BJ (cell line): ENCODE measurements at regions not wholly inside any gene's neighbourhood (a gene's known extent, or its start where the extent isn't known, plus 50 kb on each side); places are given as distances from the start of the nearest gene placed in this dataset.

ENCODE experiments used
- CTCF ChIA-PET: fragments of 350-600 bp; formaldehyde crosslinking; extraction: SDS; loops from one replicate; lab custom pipeline; 2021; ENCODE audit warnings: antibody characterized with exemption, inconsistent platforms; lab: Yijun Ruan, JAX
- POLR2A ChIA-PET: fragments of 300-600 bp; sonication (Branson Sonifier 250); formaldehyde crosslinking; extraction: SDS; loops from one replicate; lab custom pipeline; 2021; ENCODE audit warnings: antibody characterized with exemption; lab: Charles Lee
- DNase-seq: peaks from one replicate; pipeline ENCODE4 v3.0.0-alpha.2; 2011; ENCODE audit warnings: low read depth
- H3K27me3 ChIP-seq: 2 replicates; pipeline ENCODE4 v1.6.0; 2011; ENCODE audit warnings: low read length; ENCODE audit not compliant: control insufficient read depth, insufficient read depth
- H3K36me3 ChIP-seq: 2 replicates; pipeline ENCODE4 v1.5.1; 2011; ENCODE audit warnings: low read length; ENCODE audit not compliant: control insufficient read depth, insufficient read depth
- H3K4me3 ChIP-seq: 2 replicates; pipeline ENCODE4 v1.5.1; 2011; ENCODE audit warnings: low read depth, mild to moderate bottlenecking, control low read depth, low read length
- TF ChIP-seq, protein P1 (sequence below): IDR thresholded peaks from 2 replicates; pipeline ENCODE4 v1.5.1; 2011; ENCODE audit warnings: low read depth, mild to moderate bottlenecking, control low read depth, inconsistent platforms, low read length, moderate library complexity; ENCODE audit not compliant: insufficient read depth

DNA sequence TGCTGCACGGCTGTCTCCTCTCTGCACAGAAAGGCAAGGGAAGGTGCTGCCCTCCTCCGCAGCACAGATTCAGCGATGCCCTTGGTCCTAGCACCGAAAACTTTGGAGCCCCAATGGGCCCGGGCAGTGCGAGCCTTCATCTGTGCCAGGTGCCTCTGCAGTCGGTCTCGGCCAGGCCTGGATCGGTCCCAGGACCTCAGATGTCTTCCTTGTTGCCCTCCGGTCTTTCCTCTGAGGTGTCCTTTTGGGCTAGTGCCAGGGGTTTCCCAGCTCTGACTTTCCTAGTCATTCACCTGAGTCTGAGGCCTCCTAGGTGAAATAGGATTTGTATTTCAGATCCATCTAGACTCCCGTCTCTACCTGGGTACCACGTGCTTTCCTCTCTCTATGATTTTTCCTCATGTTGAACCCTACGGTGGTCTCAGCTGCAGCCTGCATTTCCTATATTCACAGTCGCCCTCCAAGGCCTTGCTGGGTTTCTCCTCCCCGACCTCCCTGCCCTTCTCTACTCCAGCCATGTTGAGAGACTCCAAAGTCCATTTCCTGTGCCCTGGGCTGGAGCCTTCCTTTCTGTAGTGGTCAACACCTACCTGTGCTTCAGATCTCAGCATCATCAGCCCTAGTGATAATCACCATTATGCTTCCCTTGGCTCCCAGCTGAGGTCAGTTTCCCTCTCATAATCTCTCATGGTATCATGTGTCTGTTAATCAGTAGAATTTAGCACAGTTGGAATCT, 92.0 kb upstream of the PRSS58 start:
- ChIA-PET POLR2A (no interaction called here), CTCF (interaction anchor here (0.5 to 2.5 kb wide), 3 partner anchors 17 to 433 kb away, joined by 3 to 9 read pairs (median 3); no protein-coding TSS in a partner anchor)
- H3K27me3 ChIP-seq, result peaks cover 1% of the 10 kb centered on the region; the same call in 1 of the 2 replicates
- H3K4me3 ChIP-seq, result no peak overlapping the region
- no peak for DNase-seq
- TF ChIP-seq, protein P1, sequence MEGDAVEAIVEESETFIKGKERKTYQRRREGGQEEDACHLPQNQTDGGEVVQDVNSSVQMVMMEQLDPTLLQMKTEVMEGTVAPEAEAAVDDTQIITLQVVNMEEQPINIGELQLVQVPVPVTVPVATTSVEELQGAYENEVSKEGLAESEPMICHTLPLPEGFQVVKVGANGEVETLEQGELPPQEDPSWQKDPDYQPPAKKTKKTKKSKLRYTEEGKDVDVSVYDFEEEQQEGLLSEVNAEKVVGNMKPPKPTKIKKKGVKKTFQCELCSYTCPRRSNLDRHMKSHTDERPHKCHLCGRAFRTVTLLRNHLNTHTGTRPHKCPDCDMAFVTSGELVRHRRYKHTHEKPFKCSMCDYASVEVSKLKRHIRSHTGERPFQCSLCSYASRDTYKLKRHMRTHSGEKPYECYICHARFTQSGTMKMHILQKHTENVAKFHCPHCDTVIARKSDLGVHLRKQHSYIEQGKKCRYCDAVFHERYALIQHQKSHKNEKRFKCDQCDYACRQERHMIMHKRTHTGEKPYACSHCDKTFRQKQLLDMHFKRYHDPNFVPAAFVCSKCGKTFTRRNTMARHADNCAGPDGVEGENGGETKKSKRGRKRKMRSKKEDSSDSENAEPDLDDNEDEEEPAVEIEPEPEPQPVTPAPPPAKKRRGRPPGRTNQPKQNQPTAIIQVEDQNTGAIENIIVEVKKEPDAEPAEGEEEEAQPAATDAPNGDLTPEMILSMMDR, result no peak
- H3K36me3 ChIP-seq, result no peaks in the 10 kb centered on the region

DNA sequence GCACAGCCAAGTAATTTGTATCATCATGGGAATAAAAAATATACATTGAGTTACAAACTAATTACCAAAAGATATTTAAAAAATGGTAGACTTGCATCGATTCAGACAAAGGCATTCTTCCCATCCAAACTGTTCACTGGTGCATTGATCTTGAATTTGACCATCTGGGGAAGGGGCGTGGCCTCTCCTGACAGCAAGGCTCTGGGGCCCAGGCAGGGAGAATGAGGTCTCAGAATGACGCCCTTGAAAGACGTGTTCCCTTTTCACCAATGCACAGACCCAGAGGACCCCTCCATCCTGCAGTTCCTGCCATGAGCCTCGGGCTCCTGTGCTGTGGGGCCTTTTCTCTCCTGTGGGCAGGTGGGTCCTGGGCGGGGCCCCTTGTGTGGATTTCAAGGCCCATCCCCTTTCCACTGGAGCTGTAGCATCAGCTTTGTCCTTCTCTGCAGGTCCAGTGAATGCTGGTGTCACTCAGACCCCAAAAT, 91.1 kb upstream of the PRSS58 start:
- CTCF ChIA-PET, result interaction anchor here (1.0 to 1.2 kb wide), 2 partner anchors 46 to 434 kb away, joined by 3 read pairs; no protein-coding TSS in a partner anchor
- H3K4me3 ChIP-seq, result no peak overlapping the region
- H3K27me3 ChIP-seq, result peaks cover 1% of the 10 kb centered on the region; the same call in 1 of the 2 replicates
- TF ChIP-seq, protein P1, result no peak
- DNase-seq, result no peak
- no peaks in the 10 kb centered on the region for H3K36me3 ChIP-seq
- POLR2A ChIA-PET, result no interaction called here

DNA sequence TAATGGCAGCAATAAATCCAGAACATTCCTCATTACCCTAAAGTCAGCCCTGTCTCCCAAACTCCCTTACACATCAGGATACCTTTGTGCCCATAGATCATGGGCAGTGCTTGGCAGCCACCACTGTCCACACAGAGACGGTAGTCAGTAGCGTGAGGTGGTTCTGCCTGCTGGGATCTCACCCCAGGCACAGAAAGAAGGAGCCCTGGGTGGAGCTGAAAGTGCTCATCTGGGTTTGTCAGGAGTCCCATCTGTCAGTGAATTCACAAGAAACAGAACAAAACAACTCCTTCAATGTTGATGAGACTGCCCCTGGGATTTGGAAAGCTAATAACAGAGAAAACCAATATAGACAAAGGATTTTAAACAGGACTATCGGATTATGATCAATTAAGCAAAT, 90.2 kb upstream of the PRSS58 start:
- no peak for DNase-seq
- POLR2A ChIA-PET, result no interaction called here
- TF ChIP-seq, protein P1, result no peak
- no peak overlapping the region for H3K4me3 ChIP-seq
- H3K27me3 ChIP-seq, result peaks cover 1% of the 10 kb centered on the region; the same call in 1 of the 2 replicates
- CTCF ChIA-PET, result interaction anchor here (1.0 to 1.1 kb wide), 2 partner anchors 38 to 45 kb away, joined by 3 read pairs; no protein-coding TSS in a partner anchor
- H3K36me3 ChIP-seq, result no peaks in the 10 kb centered on the region

DNA sequence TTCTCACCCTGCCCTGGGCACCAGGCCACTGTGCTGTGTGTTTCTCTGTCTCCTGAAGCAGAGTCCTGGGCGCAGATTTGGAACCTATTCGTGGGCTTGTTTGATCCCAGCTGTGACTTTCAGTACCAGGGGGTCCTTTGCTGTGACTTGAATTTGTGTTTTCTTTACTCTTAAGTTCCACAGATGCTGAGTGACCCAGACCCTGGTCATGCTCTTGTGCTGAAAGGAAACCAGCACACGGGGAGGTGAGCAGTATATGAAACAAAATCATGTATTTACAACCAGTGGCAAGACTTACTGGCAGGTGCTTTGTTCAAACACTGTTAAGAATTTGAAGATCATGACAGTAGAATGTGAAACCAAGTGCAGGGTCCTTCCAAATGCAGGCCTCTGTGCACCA, 89.2 kb upstream of the PRSS58 start:
- ChIA-PET CTCF (interaction anchor here (0.9 to 2.9 kb wide), 3 partner anchors 10 to 470 kb away, joined by 3 to 16 read pairs (median 4); no protein-coding TSS in a partner anchor), POLR2A (no interaction called here)
- H3K36me3 ChIP-seq, result no peaks in the 10 kb centered on the region
- TF ChIP-seq, protein P1, result no peak
- H3K27me3 ChIP-seq, result peaks cover 1% of the 10 kb centered on the region; the same call in 1 of the 2 replicates
- no peak overlapping the region for H3K4me3 ChIP-seq
- DNase-seq, result no peak

DNA sequence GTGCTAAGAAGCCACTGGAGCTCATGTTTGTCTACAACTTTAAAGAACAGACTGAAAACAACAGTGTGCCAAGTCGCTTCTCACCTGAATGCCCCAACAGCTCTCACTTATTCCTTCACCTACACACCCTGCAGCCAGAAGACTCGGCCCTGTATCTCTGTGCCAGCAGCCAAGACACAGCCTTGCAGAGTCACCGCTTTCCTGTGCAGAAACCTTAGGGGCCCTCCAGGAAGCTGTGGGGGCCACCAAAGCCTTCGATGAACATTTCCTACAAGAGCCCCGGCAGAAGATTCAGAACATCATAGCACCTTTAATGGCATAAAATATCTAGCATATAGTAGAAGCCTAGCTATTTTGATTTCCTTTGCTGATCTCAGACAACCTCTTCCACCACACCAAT, 88.0 kb upstream of the PRSS58 start:
- POLR2A ChIA-PET, result no interaction called here
- TF ChIP-seq, protein P1, result no peak
- no peaks in the 10 kb centered on the region for H3K36me3 ChIP-seq
- H3K27me3 ChIP-seq, result no peaks in the 10 kb centered on the region; the same call in 1 of the 2 replicates
- CTCF ChIA-PET, result interaction anchor here (1.4 to 2.9 kb wide), 6 partner anchors 12 to 136 kb away, joined by 4 to 16 read pairs (median 4); no protein-coding TSS in a partner anchor
- DNase-seq, result no peak
- no peak overlapping the region for H3K4me3 ChIP-seq
